ENCODE measurements at regions not wholly inside any gene's neighbourhood (a gene's known extent, or its start where the extent isn't known, plus 50 kb on each side); places are given as distances from the start of the nearest gene placed in this dataset.

DNA sequence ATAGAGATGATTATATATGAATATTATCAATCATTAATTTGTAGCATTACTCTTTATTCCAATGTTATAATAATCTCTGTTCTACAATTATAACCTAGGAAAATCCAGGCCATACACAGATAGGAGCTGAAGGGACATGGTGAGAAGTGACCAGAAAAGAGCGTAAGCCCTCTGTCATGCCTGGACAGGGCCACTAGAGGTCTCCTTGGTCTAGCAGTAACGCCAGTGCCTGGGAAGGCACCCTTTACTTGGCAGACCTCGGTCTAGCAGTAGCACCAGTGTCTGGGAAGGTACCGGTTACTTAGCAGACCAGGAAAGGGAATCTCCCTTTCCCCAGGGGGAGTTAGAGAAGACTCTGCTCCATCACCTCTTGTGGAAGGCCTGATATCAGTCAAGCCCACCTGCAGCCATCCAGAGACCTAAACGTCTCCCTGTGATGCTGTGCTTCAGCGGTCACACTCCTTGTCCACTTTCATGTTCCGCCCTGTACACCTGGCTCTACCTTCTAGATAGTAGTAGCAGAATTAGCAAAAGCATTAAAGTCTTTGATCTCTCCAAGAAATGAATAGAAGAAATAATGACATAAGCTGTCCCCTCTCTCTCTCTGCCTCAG is 447.5 kb upstream of the FSIP2 start:
- H3K4me2 ChIP-seq (ENCODE audit: insufficient read depth in 1 of 2, low read depth in 2 of 2, low read length in 2 of 2), result no peak overlapping the region
- no peak overlapping the region for H3K4me3 ChIP-seq (ENCODE audit: extremely low read depth in 1 of 4, insufficient read depth in 2 of 4, low read depth in 3 of 4, low read length in 4 of 4)
- H2AFZ ChIP-seq (ENCODE audit: low read length), result 0 out of 2 replicates have a peak overlapping the region, but pooled peaks have one; percentile 42
- H2BK12ac ChIP-seq (ENCODE audit: low read depth, low read length), result no peak overlapping the region
- H3K4me1 ChIP-seq (replicated peaks in 1 of 4; ENCODE audit: control insufficient read depth in 3 of 4, insufficient read depth in 4 of 4, low read length in 3 of 4), result peaks cover 0 to 4% (median under 1%) of the 10 kb centered on the region in 4 experiments; a peak in 2 of 7 replicates
- H3K9ac ChIP-seq (replicated peaks in 1 of 4; ENCODE audit: extremely low read depth in 1 of 4, low read depth in 3 of 4, low read length in 3 of 4), result no peak overlapping the region
- no peak overlapping the region for H2AK5ac ChIP-seq (ENCODE audit: low read depth, low read length)
- no peaks in the 10 kb centered on the region for H3K23me2 ChIP-seq (ENCODE audit: low read depth, low read length)
- no peaks in the 10 kb centered on the region for H4K20me1 ChIP-seq (replicated peaks in 1 of 2; ENCODE audit: control insufficient read depth in 1 of 2, insufficient read depth in 2 of 2, low read length in 2 of 2)
- no peak overlapping the region for H3K27ac ChIP-seq (ENCODE audit: low read depth, low read length)
- H3K9me3 ChIP-seq (ENCODE audit: insufficient read depth in 2 of 2, low read depth in 1 of 2, low read length in 1 of 2), result no peaks in the 10 kb centered on the region
- H3K27me3 ChIP-seq (replicated peaks in 1 of 4; ENCODE audit: control insufficient read depth in 3 of 4, extremely low read depth in 1 of 4, insufficient read depth in 3 of 4, low read length in 3 of 4), result no peaks in the 10 kb centered on the region
- no peak overlapping the region for H3K18ac ChIP-seq (ENCODE audit: extremely low read depth, low read length)
- DNase-seq (ENCODE audit: low read depth in 1 of 2, low spot score in 2 of 2) (peak; percentile 54 to 74), FAIRE-seq (peak; percentile 99)
- no peak overlapping the region for H4K5ac ChIP-seq (ENCODE audit: insufficient read length, low read depth, low read length)
- no peak overlapping the region for H2BK15ac ChIP-seq (ENCODE audit: low read length)
- H3K36me3 ChIP-seq (ENCODE audit: control insufficient read depth in 2 of 4, insufficient read depth in 4 of 4, low read length in 3 of 4), result no peaks in the 10 kb centered on the region
- CTCF ChIA-PET (ENCODE audit: partially characterized antibody), result interaction anchor here (0.6 to 7.3 kb wide), 31 partner anchors 9 to 964 kb away, joined by 3 to 89 read pairs (median 3); partner anchors contain the start of gene FSIP2
- H3K23ac ChIP-seq (ENCODE audit: insufficient read length), result no peak overlapping the region
- no peaks in the 10 kb centered on the region for H3K79me1 ChIP-seq (ENCODE audit: low read depth, low read length)
- POLR2A ChIA-PET (ENCODE audit: partially characterized antibody), result no interaction called here
- H2BK20ac ChIP-seq (ENCODE audit: low read length), result no peak overlapping the region
- H2BK5ac ChIP-seq (ENCODE audit: low read depth, low read length), result no peak overlapping the region
- H2BK120ac ChIP-seq (replicated peaks; ENCODE audit: low read depth, low read length), result no peak overlapping the region
- no peak overlapping the region for H3K56ac ChIP-seq (replicated peaks; ENCODE audit: insufficient read length, low read depth, low read length)
- no peak overlapping the region for H4K91ac ChIP-seq (replicated peaks; ENCODE audit: insufficient read length, low read length)
- WGBS, 2 experiments (ENCODE audit: extremely low coverage in 1 of 2, insufficient coverage in 1 of 2, insufficient read length in 1 of 2, insufficient replicate concordance in 2 of 2, low coverage in 1 of 2, low lambda C conversion rate in 2 of 2, missing lambda C conversion rate in 1 of 2), result 58% methylated on average over 7 of the region's 7 CpGs; no CpG with 5 or more reads in 1 of the 2 experiments
- peak; percentile 94 to 96 for TF ChIP-seq RAD21 (IDR thresholded peaks at IDR 0.05 in 1 of 2, conservative IDR thresholded peaks at IDR 0.05 in 1 of 2; ENCODE audit: low read depth in 2 of 2, low read length in 2 of 2)
- TF ChIP-seq, protein P1, sequence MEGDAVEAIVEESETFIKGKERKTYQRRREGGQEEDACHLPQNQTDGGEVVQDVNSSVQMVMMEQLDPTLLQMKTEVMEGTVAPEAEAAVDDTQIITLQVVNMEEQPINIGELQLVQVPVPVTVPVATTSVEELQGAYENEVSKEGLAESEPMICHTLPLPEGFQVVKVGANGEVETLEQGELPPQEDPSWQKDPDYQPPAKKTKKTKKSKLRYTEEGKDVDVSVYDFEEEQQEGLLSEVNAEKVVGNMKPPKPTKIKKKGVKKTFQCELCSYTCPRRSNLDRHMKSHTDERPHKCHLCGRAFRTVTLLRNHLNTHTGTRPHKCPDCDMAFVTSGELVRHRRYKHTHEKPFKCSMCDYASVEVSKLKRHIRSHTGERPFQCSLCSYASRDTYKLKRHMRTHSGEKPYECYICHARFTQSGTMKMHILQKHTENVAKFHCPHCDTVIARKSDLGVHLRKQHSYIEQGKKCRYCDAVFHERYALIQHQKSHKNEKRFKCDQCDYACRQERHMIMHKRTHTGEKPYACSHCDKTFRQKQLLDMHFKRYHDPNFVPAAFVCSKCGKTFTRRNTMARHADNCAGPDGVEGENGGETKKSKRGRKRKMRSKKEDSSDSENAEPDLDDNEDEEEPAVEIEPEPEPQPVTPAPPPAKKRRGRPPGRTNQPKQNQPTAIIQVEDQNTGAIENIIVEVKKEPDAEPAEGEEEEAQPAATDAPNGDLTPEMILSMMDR (IDR thresholded peaks at IDR 0.05; ENCODE audit: control extremely low read depth in 1 of 3, insufficient read depth in 1 of 3, low read depth in 1 of 3, low read length in 3 of 3), result peak; percentile 82 to 89 (median 86)
- TF ChIP-seq RNF2 (IDR thresholded peaks at IDR 0.05; ENCODE audit: borderline replicate concordance, low read depth, low read length, missing control alignments, poor library complexity, severe bottlenecking), result no peak
- H3K4ac ChIP-seq (replicated peaks; ENCODE audit: insufficient read length, low read depth, low read length), result no peak overlapping the region
- no peak overlapping the region for H3K14ac ChIP-seq (ENCODE audit: insufficient read length)
- no peak overlapping the region for H4K8ac ChIP-seq (ENCODE audit: extremely low read depth, insufficient read depth, low read length)
- no peaks in the 10 kb centered on the region for H3K79me2 ChIP-seq (ENCODE audit: control insufficient read depth in 1 of 2, insufficient read depth in 2 of 2, low read length in 2 of 2)

Measured in H1 (cell line).